ENCODE measurements at regions not wholly inside any gene's neighbourhood (a gene's known extent, or its start where the extent isn't known, plus 50 kb on each side); places are given as distances from the start of the nearest gene placed in this dataset.

DNA sequence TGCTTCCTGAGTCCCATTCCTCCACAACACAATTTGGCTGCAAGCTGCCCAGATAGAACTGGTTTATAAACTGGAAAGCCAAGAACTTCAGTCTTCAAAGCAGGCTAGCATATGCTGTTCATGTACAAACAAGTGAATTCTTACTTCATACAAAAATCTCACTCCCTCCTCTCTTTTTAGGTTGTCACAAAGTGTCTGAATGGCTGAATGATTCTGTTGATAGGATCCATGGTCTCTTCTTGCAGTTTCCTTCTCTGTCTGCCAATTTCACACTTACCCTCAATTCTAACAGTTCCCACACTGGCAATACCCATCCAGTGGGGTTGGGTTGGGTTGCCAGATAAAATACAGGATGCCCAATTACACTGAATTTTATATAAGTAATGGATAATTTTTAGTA, 363.5 kb downstream of the DEPDC1B start:
- DNase-seq (ENCODE audit: low spot score): no peak

- no peak for DNase-seq (ENCODE audit: low spot score)
Measured at GRCh38 chr5:60335913-60336312, 364.1 kb downstream of the DEPDC1B start.

- DNase-seq (ENCODE audit: low spot score): no peak
Measured at GRCh38 chr5:60334281-60334713, 365.7 kb downstream of the DEPDC1B start.

DNA sequence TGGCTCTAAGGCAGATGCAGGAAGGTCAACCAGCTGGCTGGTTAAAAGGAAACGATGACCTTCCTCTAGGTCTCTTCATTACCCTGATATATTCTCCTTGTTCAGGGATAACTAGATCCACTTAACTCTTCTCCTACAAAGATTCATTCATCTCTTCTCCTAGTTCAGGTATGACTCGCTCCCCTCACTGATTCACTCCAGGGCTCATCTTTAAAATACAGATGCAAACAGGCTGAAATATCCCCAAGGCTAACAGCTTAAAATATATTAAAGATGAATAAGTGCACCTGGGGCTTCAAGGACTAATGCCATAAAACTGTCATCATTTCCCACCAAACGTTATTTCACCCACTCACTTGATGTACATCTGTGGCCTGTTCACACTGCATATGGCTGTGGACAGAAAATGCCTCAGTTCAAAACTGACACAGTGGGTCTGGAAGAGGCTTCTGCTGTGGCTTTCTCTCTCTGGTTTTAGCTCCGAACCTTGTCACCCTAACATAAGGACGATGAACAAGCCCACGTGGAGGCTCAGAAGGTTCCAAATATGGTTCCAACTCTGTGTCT, 366.9 kb downstream of the DEPDC1B start:
- DNase-seq (ENCODE audit: low spot score): no peak

DNA sequence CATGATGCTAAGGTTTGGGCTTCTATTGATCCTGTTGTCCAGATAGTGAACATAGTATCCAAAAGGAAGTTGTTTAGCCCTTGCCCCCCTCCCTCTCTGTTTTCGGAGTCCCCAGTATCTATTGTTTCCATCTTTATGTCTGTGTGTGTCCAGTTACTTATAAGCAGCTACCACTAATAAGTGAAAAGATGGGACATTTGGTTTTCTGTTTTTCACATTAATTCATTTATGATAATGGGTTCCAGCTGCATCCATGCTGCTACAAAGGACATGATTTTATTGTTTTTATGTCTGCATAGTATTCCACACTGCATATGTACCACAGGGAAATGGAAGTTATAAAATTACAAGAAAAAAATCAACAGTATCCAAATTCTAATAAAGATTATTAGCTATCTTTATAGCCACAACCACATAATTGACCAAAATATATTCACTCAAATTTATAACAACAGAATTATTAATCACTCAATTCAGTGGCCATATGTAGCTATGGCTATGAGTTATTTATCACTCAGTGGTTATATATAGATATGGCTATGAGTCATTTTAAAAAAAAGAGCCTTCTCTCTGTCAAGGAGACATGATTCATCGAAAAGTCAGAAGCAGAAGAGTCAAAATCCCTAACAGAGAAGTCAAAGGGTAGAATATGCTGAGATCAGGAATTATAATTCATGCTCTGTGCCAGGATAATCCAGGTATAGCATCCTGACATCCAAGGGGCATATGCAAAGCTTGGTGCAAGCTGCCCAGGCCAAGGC, 367.5 kb downstream of the DEPDC1B start:
- no peak for DNase-seq (ENCODE audit: low spot score)

DNA sequence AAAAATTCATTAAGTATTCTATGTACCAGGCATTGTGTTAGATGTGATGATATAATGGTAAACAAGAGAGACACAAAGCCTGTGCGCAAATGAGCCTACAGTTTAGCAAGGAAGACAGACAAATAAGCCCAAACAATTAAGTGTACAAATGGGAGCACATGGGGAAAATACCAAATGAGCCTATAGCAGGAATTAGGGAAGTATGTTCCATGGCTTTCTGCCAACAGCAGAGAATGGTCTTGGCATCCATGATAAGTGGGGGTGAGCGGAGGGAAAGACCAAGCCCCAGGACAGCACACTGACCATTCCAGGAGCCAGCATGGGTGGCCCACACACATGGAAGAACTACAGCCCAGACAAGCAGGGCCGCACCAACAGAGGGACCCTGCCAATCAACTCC, 369.7 kb downstream of the DEPDC1B start:
- DNase-seq (ENCODE audit: low spot score): no peak

- DNase-seq (ENCODE audit: low spot score): no peak
Measured at GRCh38 chr5:60325870-60326269, 374.1 kb downstream of the DEPDC1B start.

DNA sequence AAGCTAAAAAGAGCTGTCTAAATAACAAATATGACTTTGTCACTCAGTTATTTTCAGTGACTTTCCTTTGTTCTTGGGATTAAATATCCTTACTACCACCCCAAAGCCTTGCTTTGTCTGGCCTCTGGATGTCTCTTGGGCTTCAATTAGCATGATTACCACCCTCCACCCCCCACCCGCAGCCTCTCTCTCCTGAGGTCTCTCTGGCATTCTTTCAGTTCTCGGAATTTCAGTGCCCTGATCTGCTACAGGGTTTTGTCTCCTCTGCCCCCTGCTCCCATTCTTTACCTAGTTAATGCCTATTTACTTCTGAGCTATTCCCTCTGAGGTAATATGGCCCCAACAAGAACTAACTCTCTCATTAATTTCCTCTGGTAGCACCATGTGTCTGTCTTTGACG, 376.4 kb downstream of the DEPDC1B start:
- no peak for DNase-seq (ENCODE audit: low spot score)

GRCh38 chr5:60312098-60312497, 387.9 kb downstream of the DEPDC1B start:
- DNase-seq (ENCODE audit: low spot score): no peak

- no peak for DNase-seq (ENCODE audit: low spot score)
Measured at GRCh38 chr5:60299944-60300343, 400.0 kb downstream of the DEPDC1B start.

- peak; percentile 16 for DNase-seq (ENCODE audit: low spot score)
Measured at GRCh38 chr5:60297658-60298057, 402.3 kb downstream of the DEPDC1B start.

- peak; percentile 54 for DNase-seq (ENCODE audit: low spot score)
Measured at GRCh38 chr5:60295423-60295822, 401.9 kb upstream of the PDE4D start.

DNA sequence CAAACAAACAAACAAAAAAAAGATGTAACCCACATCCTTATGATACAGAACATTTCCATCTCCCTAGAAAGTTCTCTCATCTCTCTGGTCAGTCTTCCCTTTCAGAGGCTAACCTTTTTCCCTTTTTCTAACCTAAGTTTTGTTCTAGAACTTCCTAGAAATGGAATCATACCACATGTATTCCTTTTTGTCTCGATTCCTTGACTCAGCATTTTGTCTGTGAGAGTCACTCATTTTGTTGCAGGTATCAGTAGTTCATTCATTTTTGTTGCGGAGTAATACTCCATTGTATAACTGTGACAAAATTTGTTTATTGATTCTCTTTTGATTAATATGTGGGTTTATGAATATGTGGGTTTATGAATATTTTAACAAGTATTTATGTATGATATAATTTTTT, 400.0 kb upstream of the PDE4D start:
- DNase-seq (ENCODE audit: low spot score): no peak

DNA sequence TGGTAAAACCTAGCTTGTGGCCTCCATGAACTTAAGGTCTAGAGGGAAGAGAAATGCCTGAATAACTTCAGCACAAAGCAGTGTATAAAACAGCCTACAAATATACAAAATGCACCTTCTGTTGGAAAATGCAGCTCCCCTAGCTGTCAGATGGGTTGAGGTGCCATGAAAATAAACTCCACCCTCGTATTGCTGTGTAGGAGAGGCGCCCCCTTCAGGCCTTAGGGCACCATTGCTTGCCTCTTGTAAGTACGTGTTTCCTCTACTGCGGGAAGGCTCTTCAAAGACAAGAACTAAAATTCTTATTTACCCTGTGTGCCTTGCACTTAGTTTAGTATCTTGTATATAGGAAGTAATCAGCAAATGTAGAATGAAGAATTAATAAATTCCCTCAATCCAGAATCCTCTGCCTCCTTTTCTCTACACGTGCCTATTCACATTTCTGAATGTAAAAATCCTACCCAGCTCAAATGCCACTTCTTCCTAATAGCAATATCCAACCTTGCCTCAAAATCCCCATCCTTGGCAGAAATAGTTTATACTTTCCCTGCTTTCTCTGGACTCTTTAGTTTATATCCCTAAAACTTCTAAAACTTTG, 393.7 kb upstream of the PDE4D start:
- DNase-seq (ENCODE audit: low spot score): peak; percentile 62

GRCh38 chr5:60285910-60286309, 392.4 kb upstream of the PDE4D start:
- DNase-seq (ENCODE audit: low spot score): no peak

GRCh38 chr5:60280943-60281342, 387.4 kb upstream of the PDE4D start:
- no peak for DNase-seq (ENCODE audit: low spot score)

GRCh38 chr5:60277941-60278340, 384.4 kb upstream of the PDE4D start:
- DNase-seq (ENCODE audit: low spot score): no peak

- DNase-seq (ENCODE audit: low spot score): no peak
Measured at GRCh38 chr5:60274747-60275146, 381.2 kb upstream of the PDE4D start.

DNA sequence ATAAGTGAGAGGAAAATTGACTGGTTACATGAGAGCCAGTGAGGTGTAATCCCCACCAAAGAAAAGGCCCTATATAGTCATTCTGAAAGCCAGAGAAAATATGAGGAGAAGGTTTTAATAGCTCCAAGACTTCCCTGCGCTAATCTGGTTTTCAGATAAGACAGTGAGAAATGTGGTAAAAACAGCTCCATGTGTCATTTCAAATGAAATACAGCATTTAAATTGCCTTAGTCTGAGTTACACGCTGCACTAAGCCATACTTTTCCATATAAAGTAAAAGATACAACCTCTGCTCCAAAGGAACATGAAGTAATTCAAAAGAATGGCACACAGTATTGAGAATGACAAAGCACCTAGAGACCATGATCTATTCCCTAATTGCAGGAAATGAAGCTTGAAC, 378.0 kb upstream of the PDE4D start:
- DNase-seq (ENCODE audit: low spot score): no peak

DNA sequence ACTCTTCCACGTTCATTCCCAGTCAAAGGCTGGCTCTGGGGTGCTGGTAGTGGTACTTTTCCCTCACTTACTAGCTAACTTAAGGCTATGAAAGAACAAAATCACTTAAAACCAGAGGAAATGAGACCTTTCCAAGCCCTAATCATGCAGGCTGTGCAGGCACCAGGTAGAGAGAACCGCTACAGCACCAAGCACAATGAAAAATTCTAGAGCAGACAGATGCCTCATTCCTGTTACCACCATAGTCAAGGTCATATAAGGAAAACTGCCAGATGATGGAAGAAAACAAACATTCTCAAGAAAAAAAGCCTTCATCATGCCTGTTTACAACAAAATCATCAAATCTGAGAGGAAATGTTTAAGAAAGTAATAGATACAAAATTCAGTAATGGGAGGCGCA, 374.4 kb upstream of the PDE4D start:
- no peak for DNase-seq (ENCODE audit: low spot score)

DNA sequence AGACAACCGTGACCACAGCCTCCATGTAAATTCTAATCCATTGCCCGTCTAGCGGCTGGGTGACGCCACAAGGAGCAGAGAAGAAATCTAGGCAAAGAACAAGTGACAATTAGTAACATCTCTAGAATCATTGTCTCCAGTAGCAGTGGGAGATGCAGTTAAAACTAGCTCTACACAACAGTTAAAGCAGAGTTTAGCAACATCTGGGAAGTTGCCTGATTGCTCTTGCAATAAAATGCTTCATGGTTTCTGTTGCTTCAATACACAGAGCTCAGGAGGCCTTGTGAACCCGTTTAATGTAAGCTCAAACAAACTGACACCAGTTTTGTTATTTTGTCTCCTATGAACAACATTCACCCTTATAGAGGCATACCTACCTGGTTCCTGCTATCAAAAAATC, 369.8 kb upstream of the PDE4D start:
- no peak for DNase-seq (ENCODE audit: low spot score)

DNA sequence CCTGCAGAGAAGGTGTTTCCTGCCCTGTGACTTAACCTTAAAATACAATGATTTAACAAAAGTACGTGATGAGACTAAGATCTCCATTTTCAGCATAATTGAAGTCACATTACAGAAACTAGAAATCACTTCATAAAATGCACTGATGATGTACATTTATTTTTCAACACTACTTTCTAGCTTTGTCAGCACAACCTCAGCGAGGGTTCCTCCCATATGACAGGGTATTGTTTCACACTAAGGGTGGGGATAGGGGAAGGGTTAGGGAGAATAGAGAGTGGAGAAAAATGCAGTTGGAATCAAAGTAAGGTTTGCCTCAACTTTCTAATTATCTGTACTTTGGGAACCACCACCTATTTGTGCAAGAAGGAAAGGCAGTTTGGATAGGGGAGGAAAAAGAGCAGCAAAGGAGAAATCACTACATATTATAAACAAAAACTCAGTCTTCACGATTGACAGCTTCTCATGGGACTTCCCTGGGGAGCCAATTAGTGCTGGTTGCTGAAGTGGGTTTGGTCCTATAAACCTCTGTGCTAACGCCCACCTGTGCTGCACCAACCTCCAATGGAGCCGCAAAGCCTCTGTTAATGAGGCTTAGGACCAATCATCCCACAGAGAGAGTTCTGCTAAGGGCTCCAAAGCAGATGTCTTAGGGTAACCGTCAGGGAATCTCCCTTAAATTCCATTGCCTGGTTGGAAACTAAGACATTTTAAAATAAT, 369.2 kb upstream of the PDE4D start:
- no peak for DNase-seq (ENCODE audit: low spot score)

- DNase-seq (ENCODE audit: low spot score): no peak
Measured at GRCh38 chr5:60261732-60262131, 368.2 kb upstream of the PDE4D start.
